ENCODE measurements at regions not wholly inside any gene's neighbourhood (a gene's known extent, or its start where the extent isn't known, plus 50 kb on each side); places are given as distances from the start of the nearest gene placed in this dataset.

GRCh38 chr10:78378192-78378591 is 344.5 kb downstream of the RPS24 start:
- no peak for TF ChIP-seq TEAD4 (IDR thresholded peaks at IDR 0.05)
- no peak for TF ChIP-seq EP300 (IDR thresholded peaks at IDR 0.05; ENCODE audit: borderline replicate concordance)
- TF ChIP-seq REST (IDR thresholded peaks at IDR 0.05; ENCODE audit: low read depth): no peak
- no peak for TF ChIP-seq MAX (IDR thresholded peaks at IDR 0.05)
- TF ChIP-seq USF1 (IDR thresholded peaks at IDR 0.05): no peak

GRCh38 chr10:78381107-78381506 is 347.4 kb downstream of the RPS24 start:
- TF ChIP-seq REST (IDR thresholded peaks at IDR 0.05; ENCODE audit: low read depth): no peak
- no peak for TF ChIP-seq TCF12 (IDR thresholded peaks at IDR 0.05; ENCODE audit: low read depth)
- no peak for TF ChIP-seq YY1 (IDR thresholded peaks at IDR 0.05; ENCODE audit: low read depth)
- no peak for TF ChIP-seq EGR1 (IDR thresholded peaks at IDR 0.05)
- TF ChIP-seq RAD21 (IDR thresholded peaks at IDR 0.05; ENCODE audit: low read depth): peak; percentile 28; the same call in 1 of the 2 replicates
- no peak for TF ChIP-seq MAX (IDR thresholded peaks at IDR 0.05)

- TF ChIP-seq CREB1 (IDR thresholded peaks at IDR 0.05; ENCODE audit: low read depth) (no peak), TAF1 (IDR thresholded peaks at IDR 0.05; ENCODE audit: low read depth) (no peak), USF1 (IDR thresholded peaks at IDR 0.05) (no peak), RAD21 (IDR thresholded peaks at IDR 0.05; ENCODE audit: low read depth) (no peak), CEBPB (IDR thresholded peaks at IDR 0.05) (no peak), EP300 (IDR thresholded peaks at IDR 0.05; ENCODE audit: borderline replicate concordance) (no peak), TEAD4 (IDR thresholded peaks at IDR 0.05) (no peak), FOXM1 (IDR thresholded peaks at IDR 0.05; ENCODE audit: borderline replicate concordance, low read depth) (no peak), YY1 (IDR thresholded peaks at IDR 0.05; ENCODE audit: low read depth) (no peak), EGR1 (IDR thresholded peaks at IDR 0.05) (no peak), ZBTB7A (IDR thresholded peaks at IDR 0.05; ENCODE audit: low read depth) (no peak)
Observed at GRCh38 chr10:78382047-78382446, 348.4 kb downstream of the RPS24 start.

- no peak for TF ChIP-seq REST (IDR thresholded peaks at IDR 0.05; ENCODE audit: low read depth)
Observed at GRCh38 chr10:78382772-78383171, 349.1 kb downstream of the RPS24 start.

- no peak for TF ChIP-seq EP300 (IDR thresholded peaks at IDR 0.05; ENCODE audit: borderline replicate concordance)
- TF ChIP-seq TEAD4 (IDR thresholded peaks at IDR 0.05): no peak
- TF ChIP-seq NFIC (IDR thresholded peaks at IDR 0.05): no peak
- no peak for TF ChIP-seq REST (IDR thresholded peaks at IDR 0.05; ENCODE audit: low read depth)
- no peak for TF ChIP-seq TCF12 (IDR thresholded peaks at IDR 0.05; ENCODE audit: low read depth)
- no peak for TF ChIP-seq RAD21 (IDR thresholded peaks at IDR 0.05; ENCODE audit: low read depth)
- no peak for TF ChIP-seq CREB1 (IDR thresholded peaks at IDR 0.05; ENCODE audit: low read depth)
- no peak for TF ChIP-seq CEBPB (IDR thresholded peaks at IDR 0.05)
- no peak for TF ChIP-seq YY1 (IDR thresholded peaks at IDR 0.05; ENCODE audit: low read depth)
- no peak for TF ChIP-seq EGR1 (IDR thresholded peaks at IDR 0.05)
- TF ChIP-seq TAF1 (IDR thresholded peaks at IDR 0.05; ENCODE audit: low read depth): no peak
- TF ChIP-seq MAX (IDR thresholded peaks at IDR 0.05): no peak
- no peak for TF ChIP-seq FOXM1 (IDR thresholded peaks at IDR 0.05; ENCODE audit: borderline replicate concordance, low read depth)
- TF ChIP-seq ZBTB7A (IDR thresholded peaks at IDR 0.05; ENCODE audit: low read depth): no peak
- no peak for TF ChIP-seq USF1 (IDR thresholded peaks at IDR 0.05)
Observed at GRCh38 chr10:78383378-78384048, 349.9 kb downstream of the RPS24 start.

Measured in Ishikawa (cell line).